Astrocyte (in vitro differentiated cells and primary cell): ENCODE measurements at regions not wholly inside any gene's neighbourhood (a gene's known extent, or its start where the extent isn't known, plus 50 kb on each side); places are given as distances from the start of the nearest gene placed in this dataset.

Experiments
- EZH2 ChIP-seq: IDR thresholded peaks from 2 replicates; pipeline ENCODE4 v1.6.1; 2012; ENCODE audit warnings: mild to moderate bottlenecking, low read length, inconsistent platforms; ENCODE audit not compliant: insufficient read depth
- TF ChIP-seq, protein P1 (sequence below): IDR thresholded peaks from 2 replicates; pipeline ENCODE4 v1.5.1; 2011; ENCODE audit warnings: low read depth, mild to moderate bottlenecking, inconsistent platforms, low read length, moderate library complexity; ENCODE audit not compliant: insufficient read depth

- TF ChIP-seq, protein P1, sequence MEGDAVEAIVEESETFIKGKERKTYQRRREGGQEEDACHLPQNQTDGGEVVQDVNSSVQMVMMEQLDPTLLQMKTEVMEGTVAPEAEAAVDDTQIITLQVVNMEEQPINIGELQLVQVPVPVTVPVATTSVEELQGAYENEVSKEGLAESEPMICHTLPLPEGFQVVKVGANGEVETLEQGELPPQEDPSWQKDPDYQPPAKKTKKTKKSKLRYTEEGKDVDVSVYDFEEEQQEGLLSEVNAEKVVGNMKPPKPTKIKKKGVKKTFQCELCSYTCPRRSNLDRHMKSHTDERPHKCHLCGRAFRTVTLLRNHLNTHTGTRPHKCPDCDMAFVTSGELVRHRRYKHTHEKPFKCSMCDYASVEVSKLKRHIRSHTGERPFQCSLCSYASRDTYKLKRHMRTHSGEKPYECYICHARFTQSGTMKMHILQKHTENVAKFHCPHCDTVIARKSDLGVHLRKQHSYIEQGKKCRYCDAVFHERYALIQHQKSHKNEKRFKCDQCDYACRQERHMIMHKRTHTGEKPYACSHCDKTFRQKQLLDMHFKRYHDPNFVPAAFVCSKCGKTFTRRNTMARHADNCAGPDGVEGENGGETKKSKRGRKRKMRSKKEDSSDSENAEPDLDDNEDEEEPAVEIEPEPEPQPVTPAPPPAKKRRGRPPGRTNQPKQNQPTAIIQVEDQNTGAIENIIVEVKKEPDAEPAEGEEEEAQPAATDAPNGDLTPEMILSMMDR = no peak
- no peak for TF ChIP-seq EZH2
Measured at GRCh38 chr1:101170506-101171050, 66.2 kb upstream of the S1PR1 start.
